ENCODE measurements at regions not wholly inside any gene's neighbourhood (a gene's known extent, or its start where the extent isn't known, plus 50 kb on each side); places are given as distances from the start of the nearest gene placed in this dataset.

DNA sequence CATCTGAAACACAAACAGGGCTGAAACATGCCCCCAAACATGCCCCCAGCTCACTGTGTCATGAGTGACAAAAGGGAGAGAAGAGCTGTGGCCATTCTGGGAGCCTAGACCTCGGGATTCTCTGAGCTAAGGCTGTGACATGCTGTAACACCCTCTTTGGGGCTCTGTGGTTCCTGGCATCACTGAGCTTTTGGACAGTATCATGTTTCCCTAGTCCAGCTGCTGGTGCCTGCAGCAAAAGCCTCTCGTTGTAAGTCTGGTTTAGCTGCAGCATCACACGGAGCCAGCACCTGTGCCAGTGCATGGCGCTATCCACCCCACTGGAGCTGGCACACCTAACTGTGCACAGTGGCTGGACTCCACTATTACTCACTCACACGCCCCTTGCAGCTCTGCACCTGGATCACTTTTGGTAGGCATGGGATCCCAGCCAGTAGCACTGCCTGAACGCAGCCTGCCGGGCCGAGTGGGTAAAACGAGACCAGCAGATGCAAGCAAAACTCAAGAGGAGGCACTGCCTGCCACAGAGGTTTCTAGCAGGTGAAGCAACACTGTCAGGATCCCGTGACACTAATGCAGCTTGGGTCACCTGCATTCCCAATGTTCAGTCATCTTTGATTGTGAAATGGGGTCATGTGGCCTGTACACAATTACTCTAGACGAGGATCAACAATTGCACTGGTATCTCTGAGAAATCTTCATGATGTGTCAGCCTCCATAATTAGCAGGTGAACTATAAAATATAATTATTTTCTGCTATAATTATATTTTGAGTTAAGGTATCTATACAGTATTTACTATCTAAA, 547.2 kb downstream of the ZNF804A start:
- TF ChIP-seq MAFK (IDR thresholded peaks at IDR 0.05; ENCODE audit: low read depth, low read length) (no peak), POLR2A (IDR thresholded peaks at IDR 0.05; ENCODE audit: low read depth, low read length) (no peak), SMC3 (IDR thresholded peaks at IDR 0.05; ENCODE audit: low read depth, low read length) (no peak), CHD1 (IDR thresholded peaks at IDR 0.05; ENCODE audit: low read depth, low read length) (no peak)
- TF ChIP-seq, protein P1, sequence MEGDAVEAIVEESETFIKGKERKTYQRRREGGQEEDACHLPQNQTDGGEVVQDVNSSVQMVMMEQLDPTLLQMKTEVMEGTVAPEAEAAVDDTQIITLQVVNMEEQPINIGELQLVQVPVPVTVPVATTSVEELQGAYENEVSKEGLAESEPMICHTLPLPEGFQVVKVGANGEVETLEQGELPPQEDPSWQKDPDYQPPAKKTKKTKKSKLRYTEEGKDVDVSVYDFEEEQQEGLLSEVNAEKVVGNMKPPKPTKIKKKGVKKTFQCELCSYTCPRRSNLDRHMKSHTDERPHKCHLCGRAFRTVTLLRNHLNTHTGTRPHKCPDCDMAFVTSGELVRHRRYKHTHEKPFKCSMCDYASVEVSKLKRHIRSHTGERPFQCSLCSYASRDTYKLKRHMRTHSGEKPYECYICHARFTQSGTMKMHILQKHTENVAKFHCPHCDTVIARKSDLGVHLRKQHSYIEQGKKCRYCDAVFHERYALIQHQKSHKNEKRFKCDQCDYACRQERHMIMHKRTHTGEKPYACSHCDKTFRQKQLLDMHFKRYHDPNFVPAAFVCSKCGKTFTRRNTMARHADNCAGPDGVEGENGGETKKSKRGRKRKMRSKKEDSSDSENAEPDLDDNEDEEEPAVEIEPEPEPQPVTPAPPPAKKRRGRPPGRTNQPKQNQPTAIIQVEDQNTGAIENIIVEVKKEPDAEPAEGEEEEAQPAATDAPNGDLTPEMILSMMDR (conservative IDR thresholded peaks at IDR 0.05; ENCODE audit: low read depth, low read length) = no peak

Data from IMR-90 (cell line).